Limb (tissue), 2 donors: ENCODE measurements at regions not wholly inside any gene's neighbourhood (a gene's known extent, or its start where the extent isn't known, plus 50 kb on each side); places are given as distances from the start of the nearest gene placed in this dataset.
"Not testable (repeated sequence)": the region's sequence is repeated elsewhere in the genome, so short reads cannot be mapped to it uniquely, and the experiment has no call there.

Source experiments
- DNase-seq, 2 donors: peaks; one replicate each; pipeline ENCODE4 v3.0.0-alpha.2; 2016; ENCODE audit errors: extremely low spot score in 2 of 2

GRCh38 chr7:79953130-79953529 lies 181.5 kb upstream of the GNAI1 start:
- no peak for DNase-seq

- DNase-seq, result no peak
Observed at GRCh38 chr7:79952399-79952798, 182.2 kb upstream of the GNAI1 start.

- DNase-seq, result no peak
Observed at GRCh38 chr7:79951415-79951814, 183.2 kb upstream of the GNAI1 start.

GRCh38 chr7:79949778-79950177 lies 184.9 kb upstream of the GNAI1 start:
- DNase-seq, result no peak

GRCh38 chr7:79936281-79936983 lies 198.2 kb upstream of the GNAI1 start:
- DNase-seq, result no peak

- no peak for DNase-seq
Observed at GRCh38 chr7:79934727-79935126, 199.9 kb upstream of the GNAI1 start.

GRCh38 chr7:79933144-79933543 lies 201.5 kb upstream of the GNAI1 start:
- DNase-seq, result no peak

- no peak for DNase-seq
Observed at GRCh38 chr7:79930604-79931003, 204.0 kb upstream of the GNAI1 start.

- DNase-seq, result no peak
Observed at GRCh38 chr7:79927116-79927515, 207.5 kb upstream of the GNAI1 start.

- no peak for DNase-seq
Observed at GRCh38 chr7:79923953-79924352, 210.7 kb upstream of the GNAI1 start.

- no peak for DNase-seq
Observed at GRCh38 chr7:79922894-79923293, 211.7 kb upstream of the GNAI1 start.

- DNase-seq, result no peak
Observed at GRCh38 chr7:79921976-79922375, 212.7 kb upstream of the GNAI1 start.

GRCh38 chr7:79918632-79919031 lies 216.0 kb upstream of the GNAI1 start:
- not testable (repeated sequence) for DNase-seq

- not testable (repeated sequence) for DNase-seq
Observed at GRCh38 chr7:79915346-79915745, 219.3 kb upstream of the GNAI1 start.

GRCh38 chr7:79912213-79912633 lies 222.4 kb upstream of the GNAI1 start:
- no peak for DNase-seq

- DNase-seq, result no peak
Observed at GRCh38 chr7:79911420-79911819, 223.2 kb upstream of the GNAI1 start.

GRCh38 chr7:79909176-79909575 lies 225.5 kb upstream of the GNAI1 start:
- DNase-seq, result no peak

- DNase-seq, result no peak
Observed at GRCh38 chr7:79897166-79897565, 237.5 kb upstream of the GNAI1 start.

GRCh38 chr7:79893991-79894390 lies 240.6 kb upstream of the GNAI1 start:
- DNase-seq, result no peak

- DNase-seq, result no peak
Observed at GRCh38 chr7:79882922-79883321, 251.7 kb upstream of the GNAI1 start.

- no peak for DNase-seq
Observed at GRCh38 chr7:79880312-79880711, 254.3 kb upstream of the GNAI1 start.

GRCh38 chr7:79877874-79878465 lies 256.7 kb upstream of the GNAI1 start:
- no peak for DNase-seq

- DNase-seq, result no peak
Observed at GRCh38 chr7:79876848-79877252, 257.8 kb upstream of the GNAI1 start.
